Kidney tubule cell (primary cell): ENCODE measurements at regions not wholly inside any gene's neighbourhood (a gene's known extent, or its start where the extent isn't known, plus 50 kb on each side); places are given as distances from the start of the nearest gene placed in this dataset.

Experiments used
- DNase-seq: peaks from one replicate; pipeline ENCODE4 v3.0.0-alpha.2; 2018; ENCODE audit warnings: low spot score

- DNase-seq, result peak; percentile 21
Measured at GRCh38 chr11:27968461-27968860, 139.5 kb downstream of the KIF18A start.

DNA sequence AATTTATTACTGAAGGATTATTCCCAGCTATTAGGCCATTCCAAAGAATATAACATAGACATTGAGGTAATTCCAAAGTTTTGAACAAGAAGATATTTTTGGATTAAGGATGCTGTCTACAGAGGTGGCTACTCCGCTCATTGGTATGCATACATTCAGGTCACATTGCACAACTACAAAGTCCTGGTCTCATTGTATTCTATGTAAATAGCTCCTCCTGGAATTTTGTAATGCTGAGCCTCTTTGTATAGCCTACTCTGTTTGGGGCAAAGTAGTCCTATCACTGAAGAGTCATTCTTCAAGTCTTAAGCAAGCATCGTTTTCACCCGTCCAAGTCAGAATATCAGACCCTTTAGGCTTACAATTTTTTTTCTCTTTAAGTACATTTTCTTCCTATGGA, 142.4 kb downstream of the KIF18A start:
- DNase-seq, result no peak

DNA sequence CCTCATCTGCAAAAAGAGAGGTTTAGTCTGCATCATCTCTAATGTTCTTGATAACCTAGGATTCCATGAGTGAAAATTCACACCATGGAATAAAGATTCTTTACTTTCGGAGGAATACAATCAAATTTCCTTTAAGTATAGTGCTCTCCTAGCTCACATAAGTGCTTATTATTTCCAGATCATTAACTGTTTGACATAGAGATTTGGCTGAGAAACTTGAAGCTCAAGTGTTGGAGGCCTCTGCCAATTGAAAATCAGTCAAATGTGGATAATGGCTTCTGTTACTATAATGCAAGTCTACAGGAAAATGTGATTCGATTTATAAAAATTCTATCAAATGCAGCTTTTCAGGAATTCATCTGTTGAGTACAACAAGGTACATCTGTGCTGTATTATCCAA, 144.6 kb downstream of the KIF18A start:
- no peak for DNase-seq

DNA sequence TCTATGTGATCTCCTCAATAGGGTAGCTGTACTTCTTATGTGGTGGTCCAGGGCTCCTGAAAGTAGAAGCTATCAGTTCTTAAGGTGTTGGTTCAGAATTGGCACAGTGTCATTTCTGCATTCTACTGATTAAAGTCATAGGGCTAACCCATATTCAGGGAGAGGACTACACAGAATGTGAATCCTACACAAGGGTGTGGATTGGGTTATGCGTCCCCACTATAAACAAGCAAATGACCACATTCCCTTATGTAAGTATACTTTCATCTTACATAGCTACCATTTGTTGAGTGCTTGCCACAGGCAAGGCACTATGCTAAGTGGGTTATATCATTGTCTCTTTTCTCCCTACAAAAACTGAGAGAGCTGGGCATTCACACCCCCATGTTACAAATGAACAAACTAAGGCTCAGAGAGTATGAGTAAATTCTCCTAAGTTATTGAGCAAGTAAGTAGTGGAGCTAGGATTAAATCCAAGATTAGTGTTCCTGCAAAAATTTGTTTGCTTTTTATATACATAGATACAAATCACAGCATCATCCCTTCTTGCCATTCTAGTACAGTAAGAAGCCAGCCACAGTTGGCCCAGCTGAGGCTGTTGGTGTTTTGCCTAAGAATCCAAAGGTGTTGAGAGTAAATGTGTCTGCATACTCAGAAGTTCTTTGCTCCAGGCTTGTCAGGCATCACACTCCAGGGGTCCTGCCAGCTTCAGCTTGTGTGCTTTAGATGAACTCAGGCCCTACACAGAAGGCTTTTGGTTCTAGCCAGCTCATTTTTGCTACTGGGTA, 157.8 kb downstream of the KIF18A start:
- no peak for DNase-seq

DNA sequence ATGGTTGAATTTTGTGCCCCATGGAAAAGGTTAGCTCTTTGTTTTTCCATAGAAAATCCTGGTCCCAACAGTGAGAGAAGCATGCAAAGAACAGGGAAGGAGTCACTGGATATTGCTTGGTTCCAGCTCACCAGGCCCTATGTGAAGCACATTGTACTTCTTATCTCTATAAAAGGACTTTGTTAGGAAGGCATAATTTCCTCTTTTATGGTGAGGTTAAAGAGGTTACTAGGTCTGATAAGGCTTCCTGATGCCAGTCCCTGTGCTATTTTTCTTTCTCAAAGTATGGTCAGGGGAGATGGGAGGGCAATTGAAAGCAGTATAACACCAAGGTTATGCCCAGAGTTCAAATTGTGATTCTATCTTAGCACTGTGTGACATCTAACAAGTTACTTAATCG, 162.6 kb downstream of the KIF18A start:
- no peak for DNase-seq

DNA sequence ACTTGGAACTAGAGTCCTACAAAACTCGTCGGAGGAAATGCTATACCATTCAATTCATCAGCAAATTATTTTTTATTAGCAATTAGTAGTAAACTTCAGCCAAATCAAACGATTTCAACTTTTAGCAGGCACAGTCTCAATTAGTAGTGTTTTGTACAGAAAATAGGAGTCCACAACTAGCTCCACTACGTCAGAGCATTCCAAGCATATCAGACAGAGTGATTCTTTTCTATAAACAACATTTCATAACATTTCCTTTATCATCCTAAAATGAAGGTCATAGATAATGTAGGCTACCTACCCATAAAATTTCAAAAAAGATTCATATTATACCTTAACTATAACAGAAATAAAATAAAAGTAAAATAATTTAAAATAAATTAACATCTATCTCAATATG, 169.9 kb downstream of the KIF18A start:
- DNase-seq, result no peak

DNA sequence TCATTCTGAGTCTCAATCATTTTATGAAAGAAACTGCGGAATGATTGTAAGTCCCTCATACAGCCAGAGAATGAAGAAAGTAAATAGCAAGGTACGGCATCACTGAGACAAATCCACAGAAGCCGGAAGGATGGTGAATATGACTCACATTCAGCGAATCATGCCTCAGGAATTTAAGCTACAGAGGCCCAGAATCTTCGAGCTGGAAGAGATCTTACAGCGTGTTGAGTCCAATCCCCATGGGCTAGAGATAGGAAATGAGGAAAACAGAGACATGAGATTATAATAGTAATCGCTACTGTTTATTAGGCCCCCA, 173.2 kb downstream of the KIF18A start:
- DNase-seq, result peak; percentile 92

DNA sequence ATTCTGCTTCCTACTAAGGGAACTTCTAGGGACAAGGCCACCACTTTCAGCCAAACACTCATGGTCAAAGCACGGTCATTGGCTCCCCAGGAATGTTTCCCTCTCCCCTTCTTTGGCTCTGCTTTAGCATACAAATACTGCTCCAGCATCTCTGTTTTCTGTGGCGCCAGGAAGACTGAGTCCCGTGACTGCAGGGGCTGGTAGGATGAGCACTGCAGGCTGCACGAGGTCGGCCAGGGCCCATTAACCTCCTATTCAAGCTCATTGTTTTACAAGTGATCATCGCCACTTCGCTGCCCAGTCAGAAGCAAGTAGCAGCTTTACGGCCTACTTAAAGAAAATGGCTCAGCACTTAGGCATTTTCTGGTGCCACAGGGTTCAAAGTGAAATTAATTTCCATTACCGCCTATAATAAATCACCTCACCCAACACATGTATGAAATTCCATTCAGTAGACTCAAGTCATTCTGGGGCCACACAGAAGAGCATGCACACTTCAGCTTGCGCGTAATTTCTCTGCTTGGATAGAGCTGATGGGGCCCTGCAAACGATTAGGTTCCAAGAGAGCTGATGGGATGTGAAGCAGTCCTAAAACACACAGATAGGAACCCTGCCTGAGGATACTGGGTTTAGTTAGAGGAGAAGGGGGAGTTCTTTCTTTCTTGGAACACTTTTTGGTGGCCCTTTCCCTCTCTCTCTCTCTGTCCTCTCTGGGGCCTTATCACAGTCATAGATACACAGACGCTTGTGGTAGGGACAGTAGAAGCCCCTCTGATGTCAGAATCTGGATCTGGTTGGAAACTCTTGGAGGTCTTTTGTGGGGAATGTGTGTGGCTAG, 173.7 kb downstream of the KIF18A start:
- peak; percentile 98 for DNase-seq

DNA sequence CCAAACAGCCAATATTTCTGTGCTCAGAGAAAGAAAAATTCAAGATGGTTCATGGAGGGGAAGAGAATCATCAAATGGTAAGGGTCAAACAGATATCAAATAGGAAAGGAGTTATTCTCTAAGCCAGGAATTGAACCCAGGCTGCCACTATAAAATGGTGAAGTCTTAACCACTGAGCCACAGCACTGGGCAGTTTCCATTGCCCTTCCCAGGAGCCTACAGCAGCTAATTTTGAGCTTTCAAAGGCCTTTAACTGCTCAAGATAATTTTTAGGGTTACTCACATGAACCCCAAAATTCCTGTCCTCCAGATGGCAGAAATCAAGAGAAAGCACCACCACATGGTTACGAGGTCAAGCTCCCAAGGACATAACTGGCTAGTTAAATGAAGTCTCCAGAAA, 176.2 kb downstream of the KIF18A start:
- no peak for DNase-seq

- DNase-seq, result no peak
Measured at GRCh38 chr11:27930946-27931345, 177.0 kb downstream of the KIF18A start.

DNA sequence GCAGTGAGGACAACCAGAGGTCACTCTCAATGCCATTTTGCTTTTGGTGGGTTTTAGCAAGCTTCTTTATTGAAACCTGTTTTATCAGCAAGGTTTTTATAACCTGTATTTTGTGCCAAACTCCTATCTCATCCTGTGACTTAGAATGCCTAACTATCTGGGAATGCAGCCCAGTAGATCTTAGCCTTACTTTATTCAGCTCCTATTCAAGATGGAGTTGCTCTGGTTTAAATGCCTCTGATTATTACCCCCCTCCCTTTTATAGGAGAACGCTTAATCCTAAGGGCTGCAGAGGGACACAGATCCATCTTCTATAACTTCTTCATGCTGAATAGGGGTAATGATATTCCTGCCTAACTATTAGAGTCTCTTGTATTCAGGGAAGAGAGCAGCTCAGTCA, 179.1 kb downstream of the KIF18A start:
- DNase-seq, result no peak

DNA sequence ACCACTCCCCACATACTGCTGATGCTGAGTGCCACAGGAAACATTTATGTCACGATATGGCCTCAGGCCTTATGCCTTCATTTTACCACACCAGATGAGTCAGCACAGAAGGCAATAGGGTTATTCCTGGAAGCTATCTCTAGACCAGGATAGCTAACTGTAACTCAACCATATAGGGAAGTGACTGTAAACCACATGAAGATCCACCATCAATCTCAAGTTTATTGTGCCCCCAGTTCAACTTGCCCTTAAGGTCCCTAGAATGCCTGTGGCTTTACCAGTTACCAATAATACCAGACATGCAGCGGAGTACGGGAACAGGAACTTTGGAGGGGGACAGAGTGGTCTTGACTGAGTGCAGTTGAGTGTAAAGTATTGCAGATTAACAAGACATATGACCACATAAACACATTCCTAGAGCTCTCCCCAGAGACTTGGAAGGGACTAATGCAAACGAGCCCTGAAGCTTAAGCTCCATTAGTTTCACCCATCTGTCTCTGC, 180.9 kb downstream of the KIF18A start:
- DNase-seq, result peak; percentile 84

GRCh38 chr11:27926486-27926885, 181.5 kb downstream of the KIF18A start:
- DNase-seq, result no peak

DNA sequence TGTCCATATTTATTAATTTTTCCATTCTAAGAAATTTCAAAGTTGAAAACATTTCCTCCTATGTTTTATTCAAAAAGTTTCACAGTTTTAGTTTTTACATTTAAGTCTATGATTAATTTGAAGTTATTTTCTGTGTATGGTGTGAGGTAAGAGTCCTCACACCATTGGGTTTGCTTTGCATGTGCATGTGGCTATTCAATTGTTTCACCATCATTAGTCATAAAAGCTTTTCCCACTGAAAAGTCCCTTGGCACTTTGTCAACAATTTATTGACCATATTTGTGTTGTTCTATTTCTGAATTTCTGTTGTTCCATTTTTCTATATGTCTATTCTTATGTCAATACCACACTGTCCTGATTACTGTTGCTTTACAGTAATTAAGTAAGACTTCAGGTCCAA, 186.5 kb downstream of the KIF18A start:
- DNase-seq, result peak; percentile 49

- DNase-seq, result no peak
Measured at GRCh38 chr11:27916541-27917100, 191.3 kb downstream of the KIF18A start.

GRCh38 chr11:27914080-27914479, 193.9 kb downstream of the KIF18A start:
- peak; percentile 39 for DNase-seq

GRCh38 chr11:27913650-27914049, 194.3 kb downstream of the KIF18A start:
- DNase-seq, result peak; percentile 53

DNA sequence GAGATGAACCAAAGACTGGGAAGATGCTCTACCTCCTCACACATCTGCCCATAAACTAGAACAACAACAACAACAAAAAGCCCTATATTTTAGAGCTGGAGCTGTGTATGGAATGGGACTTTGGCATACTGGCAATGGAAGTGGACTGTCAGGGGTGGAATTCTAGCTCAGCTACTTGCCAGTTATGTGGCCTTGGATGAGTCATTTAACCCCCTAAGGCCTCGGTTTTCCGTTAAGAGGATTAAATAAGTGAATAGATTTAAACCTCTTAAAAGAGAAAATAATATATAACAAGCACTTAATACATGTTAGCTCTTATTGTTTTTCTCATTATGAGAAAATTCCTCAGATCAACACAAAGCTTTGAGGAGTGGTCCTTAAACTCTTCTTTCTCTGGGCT, 195.0 kb downstream of the KIF18A start:
- peak; percentile 19 for DNase-seq

- peak; percentile 92 for DNase-seq
Measured at GRCh38 chr11:27910186-27910931, 197.6 kb downstream of the KIF18A start.

DNA sequence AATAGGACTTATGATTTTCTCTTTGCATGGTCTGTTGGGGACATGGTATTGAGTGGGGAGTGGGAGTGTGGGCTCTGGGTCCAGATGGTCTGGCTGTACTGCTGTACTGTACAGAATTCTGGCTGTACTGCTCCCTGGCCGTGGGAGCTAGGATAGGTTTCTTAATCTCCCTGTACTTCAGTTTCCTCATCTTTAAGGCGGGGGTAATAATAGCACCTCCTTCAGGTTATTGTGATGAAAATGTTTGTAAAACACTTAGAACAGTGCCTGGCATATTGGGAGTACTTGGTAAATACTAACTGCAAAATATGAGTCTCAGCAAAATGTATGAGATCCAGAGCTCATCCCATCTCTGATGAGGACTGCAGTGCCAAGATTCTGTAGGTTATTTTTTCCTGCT, 198.6 kb downstream of the KIF18A start:
- DNase-seq, result no peak

- DNase-seq, result peak; percentile 56
Measured at GRCh38 chr11:27908621-27909020, 199.3 kb downstream of the KIF18A start.

GRCh38 chr11:27907530-27907929, 200.4 kb downstream of the KIF18A start:
- no peak for DNase-seq
